NCI-H526 (cell line): ENCODE measurements at regions not wholly inside any gene's neighbourhood (a gene's known extent, or its start where the extent isn't known, plus 50 kb on each side); places are given as distances from the start of the nearest gene placed in this dataset.

Source experiments
- DNase-seq, 2 experiments: peaks; one replicate each; lab custom pipeline; 2025; lab: John Stamatoyannopoulos, UW

DNA sequence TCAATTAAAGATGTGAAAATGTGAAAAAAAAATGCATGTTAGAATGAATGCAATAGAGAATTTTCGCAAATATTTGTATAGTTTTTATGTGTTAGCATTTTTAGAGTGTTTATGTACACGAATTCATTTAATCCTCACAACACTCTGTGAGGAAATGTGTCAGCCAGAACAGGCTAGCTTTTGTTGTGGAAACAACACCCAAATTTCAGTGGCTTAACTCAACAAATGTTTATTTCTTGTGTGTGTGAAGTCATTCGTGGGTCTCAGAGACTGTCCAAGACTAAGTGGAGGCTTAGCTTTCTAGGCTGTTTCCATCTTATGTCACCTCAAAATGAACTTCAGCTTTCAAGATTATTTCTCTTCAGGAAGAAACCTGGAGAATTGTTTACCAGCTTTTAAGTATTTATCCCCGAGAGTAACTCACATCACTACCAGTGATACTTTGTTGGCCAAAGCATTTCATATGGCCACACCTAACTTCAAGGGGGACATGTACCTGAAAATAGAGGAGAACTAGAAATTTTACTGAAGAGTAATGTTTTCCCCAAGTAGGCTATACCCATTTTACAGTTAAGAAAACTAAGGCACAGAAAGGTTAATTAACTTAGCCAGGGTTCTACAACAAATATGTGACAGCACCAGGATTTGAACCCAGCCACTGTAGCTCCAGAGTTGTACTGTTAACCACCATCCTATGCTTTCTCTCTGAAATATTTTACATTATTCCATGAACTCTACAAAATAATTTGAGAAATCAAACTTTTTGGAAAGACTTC lies 306.1 kb downstream of the QKI start:
- DNase-seq: no peak

DNA sequence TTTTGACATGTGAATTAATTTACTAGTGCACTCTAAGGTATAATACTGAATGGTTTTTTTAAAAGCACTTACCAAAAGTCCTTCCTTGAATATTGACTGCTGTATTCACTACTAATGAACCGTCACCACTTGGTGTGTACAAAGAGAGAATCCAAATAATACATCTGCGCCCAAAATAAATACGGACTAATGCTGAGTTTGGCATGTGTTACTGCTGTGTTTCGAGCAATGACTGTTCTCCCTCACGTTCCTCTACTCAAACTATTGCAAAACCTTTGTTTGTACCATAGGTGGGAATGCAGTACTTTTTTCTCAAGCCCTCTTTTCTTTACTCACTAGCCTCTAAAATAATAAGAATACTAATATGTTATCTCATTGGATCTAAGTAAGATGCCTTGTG lies 305.5 kb downstream of the QKI start:
- DNase-seq: no peak

- DNase-seq: no peak
Measured at GRCh38 chr6:163719028-163719742, 304.7 kb downstream of the QKI start.

- no peak for DNase-seq
Measured at GRCh38 chr6:163718537-163718936, 304.0 kb downstream of the QKI start.

DNA sequence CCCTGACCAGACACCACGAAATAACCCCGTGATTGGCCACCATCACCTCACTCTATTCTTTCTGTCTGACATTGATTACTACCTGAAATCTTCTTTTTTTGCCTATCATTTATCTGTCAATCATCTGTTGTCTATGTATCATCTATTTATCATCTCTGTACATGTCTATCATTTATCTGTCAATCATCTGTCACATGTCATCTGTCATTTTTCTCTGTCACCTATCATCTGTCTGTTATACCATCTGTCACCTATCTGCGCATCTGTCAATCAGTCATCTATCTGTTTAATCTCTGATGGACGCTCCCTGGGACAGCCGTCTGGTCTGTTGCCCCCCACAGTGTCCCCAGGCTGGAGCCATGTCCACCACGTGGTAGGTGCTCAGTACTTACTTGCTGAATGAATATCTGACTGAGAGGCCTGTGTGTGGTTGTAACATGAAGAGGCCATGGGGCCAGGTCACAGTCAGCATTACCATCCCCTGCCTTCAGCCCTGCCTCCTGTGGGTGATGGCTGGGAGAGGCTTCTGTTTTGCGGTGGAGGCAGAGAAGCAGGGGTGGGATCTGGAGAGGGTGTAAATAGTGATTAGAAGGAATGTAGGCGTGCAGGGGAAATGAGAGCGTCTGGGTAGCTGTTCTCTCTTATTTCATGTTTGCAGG lies 302.7 kb downstream of the QKI start:
- no peak for DNase-seq

- no peak for DNase-seq
Measured at GRCh38 chr6:163716690-163717089, 302.2 kb downstream of the QKI start.

DNA sequence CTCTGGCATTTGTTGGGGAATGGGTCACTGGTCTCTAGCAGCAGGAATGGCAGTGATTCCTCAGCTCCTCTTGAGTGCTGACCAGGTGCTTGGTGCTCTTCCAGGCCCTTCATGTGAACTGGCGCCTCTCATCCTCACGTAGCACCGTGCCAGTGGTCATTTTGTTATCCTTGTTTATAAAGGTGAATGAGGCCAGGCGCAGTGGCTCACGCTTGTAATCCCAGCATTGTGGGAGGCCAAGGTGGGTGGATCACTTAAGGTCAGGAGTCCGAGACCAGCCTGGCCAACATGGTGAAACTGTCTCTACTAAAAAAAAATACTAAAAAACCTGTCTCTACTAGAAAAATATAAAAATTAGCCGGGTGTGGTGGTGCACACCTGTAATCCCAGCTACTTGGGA lies 301.3 kb downstream of the QKI start:
- DNase-seq: no peak

GRCh38 chr6:163714179-163714578 lies 299.7 kb downstream of the QKI start:
- no peak for DNase-seq

GRCh38 chr6:163712981-163713380 lies 298.5 kb downstream of the QKI start:
- no peak for DNase-seq

GRCh38 chr6:163712566-163712961 lies 298.0 kb downstream of the QKI start:
- DNase-seq: no peak

DNA sequence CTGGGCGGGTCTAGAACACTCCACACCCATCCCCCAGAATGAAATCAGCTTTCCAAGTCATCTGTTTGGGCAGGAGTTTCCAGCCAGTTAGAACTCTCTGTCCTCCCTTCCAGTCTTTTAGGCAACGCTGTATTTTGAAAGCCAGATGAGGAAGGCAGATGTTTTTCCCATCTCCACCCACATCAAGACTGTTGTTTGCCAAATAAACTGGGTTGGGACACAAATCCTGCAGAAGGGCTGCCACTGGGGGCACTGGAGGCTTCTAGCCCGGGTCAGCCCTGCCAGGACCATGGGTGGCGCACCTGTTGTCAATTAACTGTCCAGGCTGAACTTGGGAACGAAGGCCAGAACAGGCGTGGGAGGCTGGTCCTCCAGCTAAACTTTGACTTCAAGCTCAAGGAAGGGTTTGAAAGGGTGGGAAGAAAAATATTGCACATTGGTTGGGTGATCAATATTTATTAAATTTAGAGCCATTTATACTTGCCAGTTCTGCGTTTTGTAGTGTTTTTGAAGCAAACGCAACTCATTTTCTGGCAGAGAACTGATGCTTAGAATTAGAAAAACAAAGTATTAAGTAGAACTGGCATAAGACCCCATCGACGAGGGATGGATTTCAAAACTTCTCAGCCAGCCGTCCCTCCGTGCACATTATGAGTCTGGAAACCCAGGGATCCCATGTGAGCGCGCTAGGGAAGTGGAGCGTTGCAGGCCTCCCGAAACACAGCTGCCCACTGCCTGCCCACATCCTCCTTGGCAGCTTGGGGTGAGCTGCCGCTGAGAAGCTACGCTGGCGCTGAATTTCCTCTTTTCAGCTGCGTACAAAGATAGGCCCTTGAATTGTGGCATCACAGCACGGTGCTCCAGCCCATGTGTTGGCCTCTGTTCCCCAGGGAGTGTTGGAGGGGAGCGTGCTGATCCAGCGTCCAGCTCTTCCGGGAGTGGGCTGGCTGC lies 297.4 kb downstream of the QKI start:
- DNase-seq: no peak

DNA sequence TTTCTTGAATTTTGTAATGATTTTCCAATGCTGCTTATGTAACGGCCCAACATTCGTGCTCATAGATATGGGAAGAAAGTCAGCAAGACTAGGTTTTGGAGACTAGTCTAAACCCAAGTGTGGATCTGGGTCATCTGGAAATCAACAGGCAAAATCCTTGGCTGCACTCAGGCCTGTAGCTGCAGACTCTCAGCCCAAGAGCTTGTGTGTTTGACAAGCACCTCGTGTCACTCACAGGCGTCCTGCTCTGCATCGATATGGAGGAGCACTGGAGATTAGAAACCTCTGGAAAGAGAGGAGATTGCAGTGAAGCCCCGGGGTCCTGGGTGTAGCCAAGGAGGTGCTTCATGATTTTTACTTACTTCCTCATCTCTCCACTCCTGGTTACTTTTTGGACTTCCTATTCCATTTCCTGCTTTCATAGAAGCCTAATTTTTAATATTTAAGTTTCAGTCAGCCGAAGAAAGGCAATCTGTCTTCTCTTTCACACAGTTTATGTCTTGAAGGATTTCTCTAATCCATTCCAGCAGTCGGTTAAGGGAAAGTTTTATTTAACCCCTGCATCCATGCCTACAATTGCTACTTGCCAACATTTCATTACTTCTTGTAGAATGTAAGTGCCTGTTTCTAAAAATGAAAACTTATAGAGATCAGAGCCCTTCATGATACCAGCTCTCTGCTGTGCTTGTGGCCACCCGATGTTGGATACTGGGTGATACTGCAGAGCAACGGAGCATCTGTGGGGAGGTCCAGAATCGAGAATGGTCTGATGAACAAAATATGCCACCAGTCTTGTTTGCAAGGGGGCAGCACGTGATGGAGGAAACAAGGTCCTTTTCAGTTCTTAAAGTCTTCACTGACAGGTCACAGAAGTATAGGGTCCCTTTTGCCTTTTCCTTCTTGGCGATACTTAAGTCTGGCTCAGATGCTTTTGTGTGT lies 296.3 kb downstream of the QKI start:
- DNase-seq: no peak

GRCh38 chr6:163709693-163710092 lies 295.2 kb downstream of the QKI start:
- DNase-seq: no peak

DNA sequence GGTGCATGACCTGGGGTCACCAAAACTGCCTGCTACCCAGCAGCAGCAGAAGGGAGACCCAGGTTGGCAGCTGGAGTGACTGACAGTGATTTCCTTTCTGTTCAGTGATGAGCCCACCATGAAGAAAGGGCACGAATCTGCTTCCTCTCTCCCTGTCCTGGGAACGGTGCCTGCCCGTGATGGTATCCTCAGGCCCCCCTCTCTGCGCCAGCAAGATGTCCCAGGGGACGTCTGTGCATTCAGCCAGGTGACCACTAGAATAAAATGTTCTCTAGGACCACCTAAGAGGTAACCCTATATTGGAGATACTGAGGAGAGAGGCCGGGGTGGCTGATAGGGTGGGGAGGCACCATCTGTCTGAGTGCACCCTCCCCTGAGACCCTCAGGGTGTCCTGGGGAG lies 294.7 kb downstream of the QKI start:
- DNase-seq: no peak

- DNase-seq: no peak
Measured at GRCh38 chr6:163708466-163708865, 293.9 kb downstream of the QKI start.

GRCh38 chr6:163707387-163708355 lies 293.2 kb downstream of the QKI start:
- DNase-seq: no peak

- DNase-seq: no peak
Measured at GRCh38 chr6:163706500-163707087, 292.1 kb downstream of the QKI start.

- no peak for DNase-seq
Measured at GRCh38 chr6:163705923-163706322, 291.4 kb downstream of the QKI start.

- DNase-seq: no peak
Measured at GRCh38 chr6:163702736-163703135, 288.2 kb downstream of the QKI start.
